ENCODE measurements at regions not wholly inside any gene's neighbourhood (a gene's known extent, or its start where the extent isn't known, plus 50 kb on each side); places are given as distances from the start of the nearest gene placed in this dataset.
A peak's percentile ranks its signal among the peaks of the same experiment; 100 is the strongest.
"Not testable (repeated sequence)": the region's sequence is repeated elsewhere in the genome, so short reads cannot be mapped to it uniquely, and the experiment has no call there.

DNA sequence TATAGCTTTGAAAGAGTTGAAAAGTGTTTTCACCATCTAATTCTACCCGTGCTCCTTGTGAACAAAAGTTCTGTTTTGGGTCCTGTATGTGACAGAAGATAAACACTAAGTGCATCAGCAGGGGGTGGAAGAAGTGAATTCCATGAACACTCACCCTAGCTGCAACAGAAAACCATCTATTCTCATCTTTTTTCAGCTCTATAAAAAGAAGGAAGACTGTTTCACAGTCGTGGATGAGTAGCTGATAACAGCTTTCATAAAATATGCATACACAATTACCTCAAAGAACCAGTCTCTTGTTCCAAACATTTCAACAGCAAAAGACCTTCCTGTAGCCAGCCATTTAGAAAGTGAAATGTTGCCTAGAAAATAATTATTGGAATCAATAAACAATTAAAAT lies 281.7 kb upstream of the RASGRP1 start:
- Mint-ChIP-seq H3K27me3 (peaks cover 22 to 58% (median 42%) of the 10 kb centered on the region in 5 donors), H3K36me3 (no peaks in the 10 kb centered on the region), H3K27ac (no peak overlapping the region), H3K4me1 (no peaks in the 10 kb centered on the region), H3K9me3 (no peaks in the 10 kb centered on the region), H3K4me3 (no peak overlapping the region)
- DNase-seq: no peak
- CTCF ChIA-PET: no interaction called here
- Histone ChIP-seq H3K36me3 (ENCODE audit: control insufficient read depth in 2 of 3, insufficient read depth in 3 of 3, low read length in 3 of 3) (no peaks in the 10 kb centered on the region), H3K27me3 (ENCODE audit: control insufficient read depth in 2 of 2, insufficient read depth in 2 of 2, low read length in 2 of 2) (peaks cover 0 to 6% of the 10 kb centered on the region in 2 donors), H3K27ac (ENCODE audit: low read depth, low read length) (no peak overlapping the region), H3K4me3 (ENCODE audit: low read length) (no peak overlapping the region), H3K9me3 (ENCODE audit: control insufficient read depth in 2 of 3, low read length in 3 of 3) (no peaks in the 10 kb centered on the region), H3K4me1 (ENCODE audit: control insufficient read depth in 2 of 2, insufficient read depth in 2 of 2, low read length in 2 of 2) (no peaks in the 10 kb centered on the region)
- intact Hi-C loops (cut with micrococcal nuclease): no loop called here
- POLR2A ChIA-PET: no interaction called here
- ATAC-seq: no peak

DNA sequence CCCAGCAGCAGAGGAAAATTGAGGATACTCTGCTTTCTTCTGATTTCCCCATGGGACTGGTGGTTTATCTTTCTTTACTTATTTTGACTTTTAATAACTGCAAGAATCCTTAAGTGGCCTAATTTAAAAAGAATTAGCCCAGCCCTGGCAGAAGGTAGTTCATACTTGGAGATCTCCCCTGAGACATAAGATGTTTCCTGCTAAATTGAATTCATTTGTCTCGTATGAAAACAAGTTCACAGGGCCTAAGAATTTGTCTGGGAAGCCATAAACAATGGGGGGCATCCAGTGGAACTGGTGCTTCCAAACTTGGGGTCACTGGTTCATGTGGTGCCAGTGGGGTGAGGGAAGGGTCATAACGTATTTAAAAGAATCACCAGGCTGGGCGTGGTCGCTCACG lies 283.1 kb upstream of the RASGRP1 start:
- H3K4me1 Mint-ChIP-seq: no peaks in the 10 kb centered on the region
- CTCF ChIA-PET: no interaction called here

DNA sequence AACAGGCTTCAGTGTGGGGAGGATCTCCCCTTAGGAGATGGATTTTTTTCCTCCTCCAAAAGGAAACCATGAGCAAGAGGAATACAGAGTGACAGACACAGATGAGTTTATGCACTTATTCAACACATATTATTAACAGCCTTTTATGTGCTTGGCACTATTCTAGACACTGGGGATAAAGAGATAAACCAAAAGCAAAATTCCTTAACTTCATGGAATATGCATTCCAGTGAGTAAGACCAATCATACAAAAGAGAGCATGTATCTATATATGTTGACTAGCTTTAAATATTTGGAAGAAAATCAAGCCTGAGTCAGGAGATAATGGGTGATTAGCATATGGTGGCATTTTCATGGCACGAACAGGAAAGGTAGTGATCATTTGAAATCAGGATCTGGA lies 284.4 kb upstream of the RASGRP1 start:
- no peaks in the 10 kb centered on the region for H3K4me1 Mint-ChIP-seq
- Histone ChIP-seq H3K4me1 (ENCODE audit: control insufficient read depth in 2 of 2, insufficient read depth in 2 of 2, low read length in 2 of 2) (no peaks in the 10 kb centered on the region), H3K36me3 (ENCODE audit: control insufficient read depth in 2 of 3, insufficient read depth in 3 of 3, low read length in 3 of 3) (no peaks in the 10 kb centered on the region), H3K27ac (ENCODE audit: low read depth, low read length) (no peak overlapping the region), H3K4me3 (ENCODE audit: low read length) (no peak overlapping the region), H3K9me3 (ENCODE audit: control insufficient read depth in 2 of 3, low read length in 3 of 3) (no peaks in the 10 kb centered on the region), H3K27me3 (ENCODE audit: control insufficient read depth in 2 of 2, insufficient read depth in 2 of 2, low read length in 2 of 2) (no peaks in the 10 kb centered on the region)
- ChIA-PET POLR2A (interaction anchor here (0.5 kb wide), 1 partner anchor 818 kb away, joined by 3 read pairs; no protein-coding TSS in a partner anchor), CTCF (no interaction called here)
- H3K27ac Mint-ChIP-seq: no peak overlapping the region
- H3K9me3 Mint-ChIP-seq: no peaks in the 10 kb centered on the region
- intact Hi-C loops (cut with micrococcal nuclease): no loop called here
- no peak for DNase-seq
- H3K27me3 Mint-ChIP-seq: peaks cover 21 to 44% (median 27%) of the 10 kb centered on the region in 5 donors
- H3K4me3 Mint-ChIP-seq: no peak overlapping the region
- no peaks in the 10 kb centered on the region for H3K36me3 Mint-ChIP-seq
- ATAC-seq: no peak

More for the DNA sequence above, 283.1 kb upstream of the RASGRP1 start:
- no peak overlapping the region for H3K27ac ChIP-seq (ENCODE audit: low read depth, low read length)
- DNase-seq (no peak), ATAC-seq (no peak)
- no peaks in the 10 kb centered on the region for H3K4me1 ChIP-seq (ENCODE audit: control insufficient read depth in 2 of 2, insufficient read depth in 2 of 2, low read length in 2 of 2)
- H3K27me3 ChIP-seq (ENCODE audit: control insufficient read depth in 2 of 2, insufficient read depth in 2 of 2, low read length in 2 of 2): peaks cover 0 to 6% of the 10 kb centered on the region in 2 donors
- no peak overlapping the region for H3K27ac Mint-ChIP-seq
- H3K36me3 ChIP-seq (ENCODE audit: control insufficient read depth in 2 of 3, insufficient read depth in 3 of 3, low read length in 3 of 3): no peaks in the 10 kb centered on the region
- H3K36me3 Mint-ChIP-seq: no peaks in the 10 kb centered on the region
- H3K4me3 Mint-ChIP-seq: no peak overlapping the region
- POLR2A ChIA-PET: no interaction called here
- intact Hi-C loops (cut with micrococcal nuclease): no loop called here
- H3K4me3 ChIP-seq (ENCODE audit: low read length): no peak overlapping the region
- peaks cover 20 to 49% (median 34%) of the 10 kb centered on the region in 5 donors for H3K27me3 Mint-ChIP-seq
- H3K9me3 ChIP-seq (ENCODE audit: control insufficient read depth in 2 of 3, low read length in 3 of 3): no peaks in the 10 kb centered on the region
- H3K9me3 Mint-ChIP-seq: no peaks in the 10 kb centered on the region

DNA sequence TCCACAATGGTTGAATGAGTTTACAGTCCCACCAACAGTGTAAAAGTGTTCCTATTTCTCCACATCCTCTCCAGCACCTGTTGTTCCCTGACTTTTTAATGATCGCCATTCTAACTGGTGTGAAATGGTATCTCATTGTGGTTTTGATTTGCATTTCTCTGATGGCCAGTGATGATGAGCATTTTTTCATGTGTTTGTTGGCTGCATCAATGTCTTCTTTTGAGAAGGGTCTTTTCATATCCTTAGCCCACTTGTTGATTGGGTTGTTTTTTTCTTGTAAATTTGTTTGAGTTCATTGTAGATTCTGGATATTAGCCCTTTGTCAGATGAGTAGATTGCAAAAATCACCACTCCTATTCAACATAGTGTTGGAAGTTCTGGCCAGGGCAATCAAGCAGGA lies 287.6 kb upstream of the RASGRP1 start:
- H3K9me3 Mint-ChIP-seq; H3K9me3 ChIP-seq (ENCODE audit: control insufficient read depth in 2 of 3, low read length in 3 of 3); H3K27ac ChIP-seq (ENCODE audit: low read depth, low read length); DNase-seq; H3K36me3 Mint-ChIP-seq; H3K4me1 ChIP-seq (ENCODE audit: control insufficient read depth in 2 of 2, insufficient read depth in 2 of 2, low read length in 2 of 2); H3K4me3 ChIP-seq (ENCODE audit: low read length); ATAC-seq; H3K27me3 ChIP-seq (ENCODE audit: control insufficient read depth in 2 of 2, insufficient read depth in 2 of 2, low read length in 2 of 2); H3K27ac Mint-ChIP-seq; H3K4me1 Mint-ChIP-seq; H3K4me3 Mint-ChIP-seq; H3K36me3 ChIP-seq (ENCODE audit: control insufficient read depth in 2 of 3, insufficient read depth in 3 of 3, low read length in 3 of 3); POLR2A ChIA-PET; CTCF ChIA-PET: not testable (repeated sequence)
- peaks cover 26 to 44% (median 33%) of the 10 kb centered on the region in 5 donors for H3K27me3 Mint-ChIP-seq
- intact Hi-C loops (cut with micrococcal nuclease): loop anchor here in 1 of 2 donors (10.0 kb wide), 1 partner anchor 147 kb away; no protein-coding TSS in a partner anchor

DNA sequence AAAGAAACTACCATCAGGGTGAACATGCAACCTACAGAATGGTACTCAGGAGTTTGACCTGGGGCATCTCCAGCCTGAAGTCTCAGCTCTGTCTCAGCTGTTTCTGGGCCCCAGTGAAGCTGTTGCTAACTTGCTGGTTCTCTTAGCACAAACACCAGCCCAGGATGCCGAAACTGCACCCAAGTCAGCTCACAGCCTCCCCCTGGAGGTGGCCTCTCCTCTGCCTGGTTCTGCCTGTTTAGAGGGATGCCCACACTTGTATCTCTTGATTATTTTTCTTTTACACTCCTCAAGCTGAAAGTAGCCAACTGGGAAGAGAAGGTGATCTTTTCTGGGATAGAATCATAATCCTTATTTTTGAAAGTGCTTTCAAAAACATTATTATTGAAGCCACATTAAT lies 289.0 kb upstream of the RASGRP1 start:
- DNase-seq: peak in 5 of 9 donors; percentile 18 to 37 (median 28)
- H3K9me3 ChIP-seq (ENCODE audit: control insufficient read depth in 2 of 3, low read length in 3 of 3): no peaks in the 10 kb centered on the region
- no peaks in the 10 kb centered on the region for H3K27me3 ChIP-seq (ENCODE audit: control insufficient read depth in 2 of 2, insufficient read depth in 2 of 2, low read length in 2 of 2)
- CTCF ChIA-PET: interaction anchor here (0.9 to 1.2 kb wide), 2 partner anchors 11 to 146 kb away, joined by 3 read pairs; no protein-coding TSS in a partner anchor
- H3K27ac ChIP-seq (ENCODE audit: low read depth, low read length): no peak overlapping the region
- H3K4me3 Mint-ChIP-seq: no peak overlapping the region
- H3K4me3 ChIP-seq (ENCODE audit: low read length): no peak overlapping the region
- no peaks in the 10 kb centered on the region for H3K4me1 ChIP-seq (ENCODE audit: control insufficient read depth in 2 of 2, insufficient read depth in 2 of 2, low read length in 2 of 2)
- peaks cover 30 to 52% (median 40%) of the 10 kb centered on the region in 5 donors for H3K27me3 Mint-ChIP-seq
- ATAC-seq: peak; percentile 42
- no peaks in the 10 kb centered on the region for H3K4me1 Mint-ChIP-seq
- no peaks in the 10 kb centered on the region for H3K9me3 Mint-ChIP-seq
- no peaks in the 10 kb centered on the region for H3K36me3 Mint-ChIP-seq
- POLR2A ChIA-PET: no interaction called here
- no peaks in the 10 kb centered on the region for H3K36me3 ChIP-seq (ENCODE audit: control insufficient read depth in 2 of 3, insufficient read depth in 3 of 3, low read length in 3 of 3)
- no peak overlapping the region for H3K27ac Mint-ChIP-seq
- intact Hi-C loops (cut with micrococcal nuclease): loop anchor here in 1 of 2 donors (10.0 kb wide), 1 partner anchor 149 kb away; no protein-coding TSS in a partner anchor

DNA sequence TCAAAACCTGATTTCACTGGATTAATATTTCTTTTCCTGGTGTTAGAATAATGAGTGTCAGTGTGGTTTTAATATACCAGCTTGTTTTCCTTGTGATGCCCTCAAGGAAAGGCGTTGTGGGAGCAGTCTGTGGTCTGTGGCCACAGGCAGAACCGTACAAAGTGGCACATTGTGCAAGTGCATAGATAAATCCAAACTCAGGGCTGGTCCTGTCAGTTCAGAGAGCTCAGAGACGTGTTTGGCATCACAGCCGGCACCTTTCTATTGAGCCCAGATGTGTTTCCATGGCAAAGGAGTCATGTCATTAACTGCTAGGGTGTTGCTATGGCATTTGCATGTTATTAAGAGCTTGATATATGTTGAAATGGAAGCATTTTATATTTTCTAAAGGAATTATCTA lies 289.9 kb upstream of the RASGRP1 start:
- no peaks in the 10 kb centered on the region for H3K36me3 Mint-ChIP-seq
- intact Hi-C loops (cut with micrococcal nuclease): loop anchor here in 1 of 2 donors (10.0 kb wide), 1 partner anchor 150 kb away; no protein-coding TSS in a partner anchor
- Histone ChIP-seq H3K4me3 (ENCODE audit: low read length) (no peak overlapping the region), H3K4me1 (ENCODE audit: control insufficient read depth in 2 of 2, insufficient read depth in 2 of 2, low read length in 2 of 2) (no peaks in the 10 kb centered on the region), H3K27ac (ENCODE audit: low read depth, low read length) (no peak overlapping the region), H3K36me3 (ENCODE audit: control insufficient read depth in 2 of 3, insufficient read depth in 3 of 3, low read length in 3 of 3) (no peaks in the 10 kb centered on the region), H3K27me3 (ENCODE audit: control insufficient read depth in 2 of 2, insufficient read depth in 2 of 2, low read length in 2 of 2) (no peaks in the 10 kb centered on the region), H3K9me3 (ENCODE audit: control insufficient read depth in 2 of 3, low read length in 3 of 3) (no peaks in the 10 kb centered on the region)
- ATAC-seq: no peak
- no peak overlapping the region for H3K27ac Mint-ChIP-seq
- DNase-seq: no peak
- H3K4me3 Mint-ChIP-seq: no peak overlapping the region
- no peaks in the 10 kb centered on the region for H3K9me3 Mint-ChIP-seq
- POLR2A ChIA-PET: no interaction called here
- CTCF ChIA-PET: interaction anchor here (0.9 to 1.2 kb wide), 3 partner anchors 147 to 414 kb away, joined by 3 read pairs; no protein-coding TSS in a partner anchor
- H3K27me3 Mint-ChIP-seq: peaks cover 21 to 45% (median 34%) of the 10 kb centered on the region in 5 donors
- H3K4me1 Mint-ChIP-seq: no peaks in the 10 kb centered on the region

DNA sequence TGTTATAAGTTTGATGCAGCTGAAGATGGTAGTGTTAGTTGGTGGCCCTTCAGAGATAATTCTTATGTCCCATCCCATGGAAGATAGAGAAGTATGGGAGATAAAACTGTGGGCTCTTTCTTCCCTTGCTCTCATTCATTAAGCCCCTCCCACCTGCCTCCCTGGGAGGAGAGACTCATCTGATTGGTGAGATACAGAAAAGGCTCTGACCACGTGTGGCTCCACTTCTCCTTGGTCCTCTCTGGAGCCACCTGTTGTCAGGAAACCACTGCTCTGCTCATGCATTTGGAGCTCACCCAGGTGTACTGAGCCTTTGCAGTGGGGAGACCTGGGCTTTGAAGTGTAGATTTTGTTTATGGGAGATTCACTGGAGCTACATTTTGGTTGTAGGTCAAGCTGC lies 293.2 kb upstream of the RASGRP1 start:
- Mint-ChIP-seq H3K4me1 (peaks cover 0 to 4% (median 0%) of the 10 kb centered on the region in 7 donors), H3K27me3 (peaks cover 25 to 51% (median 36%) of the 10 kb centered on the region in 5 donors), H3K9me3 (no peaks in the 10 kb centered on the region), H3K4me3 (no peak overlapping the region), H3K27ac (no peak overlapping the region), H3K36me3 (no peaks in the 10 kb centered on the region)
- CTCF ChIA-PET: no interaction called here
- ATAC-seq: no peak
- no peaks in the 10 kb centered on the region for H3K36me3 ChIP-seq (ENCODE audit: control insufficient read depth in 2 of 3, insufficient read depth in 3 of 3, low read length in 3 of 3)
- H3K27me3 ChIP-seq (ENCODE audit: control insufficient read depth in 2 of 2, insufficient read depth in 2 of 2, low read length in 2 of 2): no peaks in the 10 kb centered on the region
- H3K4me3 ChIP-seq (ENCODE audit: low read length): no peak overlapping the region
- POLR2A ChIA-PET: no interaction called here
- intact Hi-C loops (cut with micrococcal nuclease): loop anchor here in 1 of 2 donors (10.0 kb wide), 1 partner anchor 153 kb away; no protein-coding TSS in a partner anchor
- no peaks in the 10 kb centered on the region for H3K9me3 ChIP-seq (ENCODE audit: control insufficient read depth in 2 of 3, low read length in 3 of 3)
- no peaks in the 10 kb centered on the region for H3K4me1 ChIP-seq (ENCODE audit: control insufficient read depth in 2 of 2, insufficient read depth in 2 of 2, low read length in 2 of 2)
- H3K27ac ChIP-seq (ENCODE audit: low read depth, low read length): no peak overlapping the region
- no peak for DNase-seq
